Ovary (tissue), 7 donors: ENCODE measurements at regions not wholly inside any gene's neighbourhood (a gene's known extent, or its start where the extent isn't known, plus 50 kb on each side); places are given as distances from the start of the nearest gene placed in this dataset.
A peak's percentile ranks its signal among the peaks of the same experiment; 100 is the strongest.
"Not testable (repeated sequence)": the region's sequence is repeated elsewhere in the genome, so short reads cannot be mapped to it uniquely, and the experiment has no call there.

Source experiments
- DNase-seq, 5 donors: peaks; one replicate each; pipeline ENCODE4 v3.0.0-alpha.2; 2019 to 2020
- H3K27ac ChIP-seq, 2 donors: fragments of 200-600 bp; one replicate each; pipeline versions ENCODE4 v1.5.1 to v1.8.0; 2019 to 2022
- H3K27me3 ChIP-seq: fragments of 200-600 bp; one replicate; pipeline ENCODE4 v1.8.0; 2022
- H3K36me3 ChIP-seq: fragments of 200-600 bp; sonication (generic); one replicate; pipeline ENCODE4 v1.5.1; 2019
- H3K4me1 ChIP-seq: one replicate; pipeline ENCODE4 v1.8.1; 2013; ENCODE audit warnings: mild to moderate bottlenecking, moderate library complexity; ENCODE audit not compliant: insufficient read depth
- H3K4me3 ChIP-seq: fragments of 200-600 bp; sonication (generic); one replicate; pipeline ENCODE4 v1.5.1; 2017
- H3K9me3 ChIP-seq, 2 donors: fragments of 200-600 bp in 1 of 2; sonication (generic) in 1 of 2; one replicate each; pipeline versions ENCODE4 v1.5.1 to v1.8.1; 2013 to 2019; ENCODE audit warnings: mild to moderate bottlenecking in 1 of 2, moderate library complexity in 1 of 2
- WGBS, 3 donors: extraction: QIAGEN DNeasy Blood & Tissue Kit in 1 of 3; methylation state at CpG; one replicate each; pipeline versions ENCODE4 v1.1.5 to v1.1.7; 2013 to 2017; 5-methylcytosine and 5-hydroxymethylcytosine counted together
- intact Hi-C, 4 donors: fragments of 100-400 bp; cut with DNase I; formaldehyde crosslinking; loops; one replicate each; pipeline versions ENCODE4 v1.11.0 to v1.15.1; 2022 to 2023
- donor health status: DM: no; HTN: no; CAD: no; lungs with moderate emphysema.
- donor health status: DM: no; HTN: no; CAD: no.
- donor health status: Bipolar disorder and iron deficiency.
- donor health status: DM: no; HTN: no; CAD: no.
- donor health status: DM: yes; HTN: yes; CAD: no.

DNA sequence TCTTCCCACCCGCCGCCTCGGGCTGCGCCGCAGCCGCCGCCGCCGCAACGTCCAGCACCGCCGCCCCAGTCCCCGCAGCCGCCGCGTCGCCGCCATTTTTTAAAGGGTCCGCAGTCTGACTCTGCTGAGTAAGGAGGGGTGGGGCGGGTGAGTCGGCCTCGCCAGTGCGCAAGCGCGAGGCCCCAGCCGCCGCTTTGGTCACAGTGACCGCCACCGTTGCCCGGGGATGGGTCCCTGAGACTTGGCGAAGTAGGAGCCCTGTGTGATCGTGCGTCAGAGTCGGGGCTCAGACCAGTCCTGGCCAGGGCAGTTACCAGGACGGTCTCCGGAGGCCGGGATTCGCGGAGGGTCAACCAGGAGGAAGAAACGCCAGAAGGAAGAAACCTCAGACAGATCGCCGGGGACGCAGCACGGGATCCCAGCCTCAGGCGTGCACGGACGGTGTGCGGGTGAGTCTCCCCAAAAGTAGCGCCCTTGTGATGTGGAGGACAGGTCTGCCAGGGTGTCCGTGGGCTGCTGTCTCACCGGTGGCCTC lies 1414.2 kb upstream of the PCDH10 start:
- intact Hi-C loops, H3K4me1 ChIP-seq, H3K36me3 ChIP-seq, H3K27me3 ChIP-seq, H3K9me3 ChIP-seq, H3K4me3 ChIP-seq, DNase-seq, H3K27ac ChIP-seq: not testable (repeated sequence)
- WGBS, 3 donors = 94 to 97% (median 97%) methylated on average over 15 to 49 of the region's 51 CpGs

DNA sequence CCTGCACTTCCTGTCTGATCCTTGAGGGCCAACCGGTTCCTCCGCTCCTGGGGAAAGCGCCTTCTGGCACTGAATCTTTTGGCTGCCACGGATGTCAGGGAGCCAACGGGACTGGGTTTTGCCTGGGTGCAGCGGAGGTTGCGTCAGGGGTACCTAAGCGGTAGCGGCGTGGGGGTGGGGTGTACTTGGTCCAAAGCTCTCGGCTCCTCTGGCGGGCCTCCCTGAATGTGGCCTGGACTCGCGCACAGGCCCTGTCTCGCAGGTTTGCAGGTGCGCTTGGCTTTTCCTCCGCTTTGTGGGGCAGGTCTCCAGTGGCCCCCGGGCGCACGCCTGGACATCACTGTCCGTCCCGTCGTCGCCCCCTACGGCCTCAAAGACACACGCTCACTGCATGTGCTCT lies 1410.1 kb upstream of the PCDH10 start:
- H3K27ac ChIP-seq, intact Hi-C loops, H3K27me3 ChIP-seq, H3K36me3 ChIP-seq, H3K9me3 ChIP-seq, DNase-seq, H3K4me3 ChIP-seq, H3K4me1 ChIP-seq: not testable (repeated sequence)
- WGBS, 3 donors = 95 to 98% methylated on average over 15 to 26 of the region's 26 CpGs; no CpG with 5 or more reads in 1 of the 3 donors

DNA sequence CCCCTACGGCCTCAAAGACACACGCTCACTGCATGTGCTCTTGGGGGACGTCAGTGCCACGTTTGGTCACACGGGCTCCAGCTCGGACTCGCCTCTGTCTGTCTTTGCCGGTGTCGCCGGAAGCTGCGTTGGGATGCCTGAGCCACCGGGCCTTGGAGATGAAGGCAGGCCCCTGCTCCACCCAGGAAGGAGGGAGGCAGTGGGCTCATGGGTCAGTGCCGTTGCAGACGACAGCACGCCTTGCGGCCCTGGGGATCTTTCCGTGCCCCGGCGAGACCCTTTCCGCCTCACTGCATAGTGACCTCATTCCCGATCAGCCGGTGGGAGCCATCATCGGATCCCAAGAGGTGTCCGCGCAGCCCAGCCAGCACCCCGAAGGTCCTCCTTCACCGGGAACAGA lies 1407.3 kb upstream of the PCDH10 start:
- H3K9me3 ChIP-seq, DNase-seq, intact Hi-C loops, H3K4me1 ChIP-seq, H3K27ac ChIP-seq, H3K27me3 ChIP-seq, H3K36me3 ChIP-seq, H3K4me3 ChIP-seq: not testable (repeated sequence)
- WGBS, 3 donors = 94% methylated on average over 11 of the region's 27 CpGs; no CpG with 5 or more reads in 2 of the 3 donors

DNA sequence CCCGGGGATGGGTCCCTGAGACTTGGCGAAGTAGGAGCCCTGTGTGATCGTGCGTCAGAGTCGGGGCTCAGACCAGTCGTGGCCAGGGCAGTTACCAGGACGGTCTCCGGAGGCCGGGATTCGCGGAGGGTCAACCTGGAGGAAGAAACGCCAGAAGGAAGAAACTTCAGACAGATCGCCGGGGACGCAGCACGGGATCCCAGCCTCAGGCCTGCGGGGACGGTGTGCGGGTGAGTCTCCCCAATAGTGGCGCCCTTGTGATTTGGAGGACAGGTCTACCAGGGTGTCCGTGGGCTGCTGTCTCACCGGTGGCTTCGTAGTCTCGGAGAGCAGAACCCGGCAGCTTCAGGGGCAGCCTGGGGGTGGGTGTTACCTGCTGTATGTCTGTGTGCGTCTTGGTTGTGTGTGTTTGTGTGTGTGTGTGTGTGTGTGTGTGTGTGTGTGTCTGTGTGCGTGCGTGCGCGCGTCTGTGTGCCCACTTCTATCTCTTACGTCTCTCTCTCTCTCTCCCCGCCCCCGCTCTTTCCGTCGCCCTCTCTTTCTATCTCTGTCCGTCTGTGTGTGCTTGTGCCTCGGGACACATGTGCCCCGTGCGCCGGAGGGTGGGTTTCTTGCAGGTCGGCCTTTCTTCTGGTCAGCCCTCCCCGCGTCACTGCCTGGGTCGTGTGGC lies 1406.4 kb upstream of the PCDH10 start:
- H3K27ac ChIP-seq, H3K27me3 ChIP-seq, DNase-seq, H3K4me1 ChIP-seq, intact Hi-C loops, H3K36me3 ChIP-seq, H3K9me3 ChIP-seq, H3K4me3 ChIP-seq: not testable (repeated sequence)
- 93 to 95% (median 94%) methylated on average over 19 to 43 of the region's 45 CpGs for WGBS, 3 donors

DNA sequence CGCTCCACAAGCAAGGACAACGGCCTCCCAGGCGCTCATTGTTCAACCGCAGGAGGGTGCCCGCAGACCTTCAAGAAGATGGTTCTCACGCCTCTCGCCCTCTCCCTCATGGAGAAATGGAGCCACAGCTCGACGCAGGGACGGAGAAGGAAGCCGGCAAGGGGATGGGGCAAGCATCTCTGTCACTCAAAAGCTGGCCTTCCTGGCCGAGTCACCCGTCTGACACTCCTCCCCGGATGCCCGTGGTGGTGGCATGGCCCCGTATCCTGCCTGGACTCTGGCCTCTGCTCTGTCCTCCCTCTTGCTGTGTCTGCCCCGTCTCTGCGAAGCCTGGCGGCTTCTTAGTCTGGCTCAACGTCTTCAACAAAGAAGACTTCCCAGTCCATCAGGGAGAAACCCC lies 1405.7 kb upstream of the PCDH10 start:
- H3K9me3 ChIP-seq, H3K27me3 ChIP-seq, H3K4me3 ChIP-seq, intact Hi-C loops, H3K36me3 ChIP-seq, H3K4me1 ChIP-seq, H3K27ac ChIP-seq: not testable (repeated sequence)
- peak in 1 of 5 donors; percentile 35 for DNase-seq
- 94 to 98% methylated on average over 5 to 11 of the region's 20 CpGs; no CpG with 5 or more reads in 1 of the 3 donors for WGBS, 3 donors

DNA sequence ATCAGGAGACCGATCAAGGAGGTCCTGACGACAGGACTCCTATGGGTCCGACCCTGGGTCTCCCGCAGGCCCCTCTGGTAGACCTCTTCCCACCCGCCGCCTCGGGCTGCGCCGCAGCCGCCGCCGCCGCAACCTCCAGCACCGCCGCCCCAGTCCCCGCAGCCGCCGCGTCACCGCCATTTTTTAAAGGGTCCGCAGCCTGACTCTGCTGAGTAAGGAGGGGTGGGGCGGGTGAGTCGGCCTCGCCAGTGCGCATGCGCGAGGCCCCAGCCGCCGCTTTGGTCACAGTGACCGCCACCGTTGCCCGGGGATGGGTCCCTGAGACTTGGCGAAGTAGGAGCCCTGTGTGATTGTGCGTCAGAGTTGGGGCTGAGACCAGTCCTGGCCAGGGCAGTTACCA lies 1401.9 kb upstream of the PCDH10 start:
- intact Hi-C loops, H3K9me3 ChIP-seq, H3K27me3 ChIP-seq, H3K36me3 ChIP-seq, H3K4me1 ChIP-seq, H3K4me3 ChIP-seq, H3K27ac ChIP-seq, DNase-seq: not testable (repeated sequence)
- WGBS, 3 donors = 96 to 98% (median 97%) methylated on average over 9 to 25 of the region's 34 CpGs

DNA sequence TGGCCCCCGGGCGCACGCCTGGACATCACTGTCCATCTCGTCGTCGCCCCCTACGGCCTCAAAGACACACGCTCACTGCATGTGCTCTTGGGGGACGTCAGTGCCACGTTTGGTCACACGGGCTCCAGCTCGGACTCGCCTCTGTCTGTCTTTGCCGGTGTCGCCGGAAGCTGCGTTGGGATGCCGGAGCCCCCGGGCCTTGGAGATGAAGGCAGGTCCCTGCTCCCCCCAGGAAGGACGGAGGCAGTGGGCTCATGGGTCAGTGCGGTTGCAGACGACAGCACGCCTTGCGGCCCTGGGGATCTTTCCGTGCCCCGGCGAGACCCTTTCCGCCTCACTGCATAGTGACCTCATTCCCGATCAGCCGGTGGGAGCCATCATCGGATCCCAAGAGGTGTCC lies 1399.9 kb upstream of the PCDH10 start:
- DNase-seq = not testable (repeated sequence)

DNA sequence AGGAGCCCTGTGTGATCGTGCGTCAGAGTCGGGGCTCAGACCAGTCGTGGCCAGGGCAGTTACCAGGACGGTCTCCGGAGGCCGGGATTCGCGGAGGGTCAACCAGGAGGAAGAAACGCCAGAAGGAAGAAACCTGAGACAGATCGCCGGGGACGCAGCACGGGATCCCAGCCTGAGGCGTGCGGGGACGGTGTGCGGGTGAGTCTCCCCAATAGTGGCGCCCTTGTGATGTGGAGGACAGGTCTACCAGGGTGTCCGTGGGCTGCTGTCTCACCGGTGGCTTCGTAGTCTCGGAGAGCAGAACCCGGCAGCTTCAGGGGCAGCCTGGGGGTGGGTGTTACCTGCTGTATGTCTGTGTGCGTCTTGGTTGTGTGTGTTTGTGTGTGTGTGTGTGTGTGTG lies 1399.1 kb upstream of the PCDH10 start:
- H3K4me3 ChIP-seq, intact Hi-C loops, H3K27ac ChIP-seq, DNase-seq, H3K9me3 ChIP-seq, H3K4me1 ChIP-seq, H3K27me3 ChIP-seq, H3K36me3 ChIP-seq: not testable (repeated sequence)
- WGBS, 3 donors = 85 to 98% (median 90%) methylated on average over 11 to 25 of the region's 25 CpGs

More for the DNA sequence above, 1399.9 kb upstream of the PCDH10 start:
- H3K4me3 ChIP-seq, H3K27ac ChIP-seq, H3K36me3 ChIP-seq, H3K4me1 ChIP-seq, H3K27me3 ChIP-seq, H3K9me3 ChIP-seq, intact Hi-C loops: not testable (repeated sequence)
- 97% methylated on average over 19 of the region's 31 CpGs; no CpG with 5 or more reads in 2 of the 3 donors for WGBS, 3 donors

DNA sequence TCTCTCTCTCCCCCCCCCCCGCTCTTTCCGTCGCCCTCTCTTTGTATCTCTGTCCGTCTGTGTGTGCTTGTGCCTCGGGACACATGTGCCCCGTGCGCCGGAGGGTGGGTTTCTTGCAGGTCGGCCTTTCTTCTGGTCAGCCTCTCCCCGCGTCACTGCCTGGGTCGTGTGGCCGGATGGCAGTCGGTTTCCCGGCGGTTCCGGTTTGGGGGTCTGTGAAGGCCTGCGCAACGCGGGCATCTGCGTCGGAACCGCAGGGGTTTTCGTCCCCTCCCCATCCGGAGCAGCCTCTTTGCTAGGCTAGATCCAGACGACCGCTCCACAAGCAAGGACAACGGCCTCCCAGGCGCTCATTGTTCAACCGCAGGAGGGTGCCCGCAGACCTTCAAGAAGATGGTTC lies 1398.6 kb upstream of the PCDH10 start:
- 95 to 97% (median 96%) methylated on average over 18 to 25 of the region's 31 CpGs for WGBS, 3 donors
- intact Hi-C loops, H3K4me3 ChIP-seq, H3K27me3 ChIP-seq, H3K27ac ChIP-seq, H3K9me3 ChIP-seq, H3K36me3 ChIP-seq, H3K4me1 ChIP-seq: not testable (repeated sequence)
- peak in 1 of 5 donors; percentile 41 for DNase-seq

DNA sequence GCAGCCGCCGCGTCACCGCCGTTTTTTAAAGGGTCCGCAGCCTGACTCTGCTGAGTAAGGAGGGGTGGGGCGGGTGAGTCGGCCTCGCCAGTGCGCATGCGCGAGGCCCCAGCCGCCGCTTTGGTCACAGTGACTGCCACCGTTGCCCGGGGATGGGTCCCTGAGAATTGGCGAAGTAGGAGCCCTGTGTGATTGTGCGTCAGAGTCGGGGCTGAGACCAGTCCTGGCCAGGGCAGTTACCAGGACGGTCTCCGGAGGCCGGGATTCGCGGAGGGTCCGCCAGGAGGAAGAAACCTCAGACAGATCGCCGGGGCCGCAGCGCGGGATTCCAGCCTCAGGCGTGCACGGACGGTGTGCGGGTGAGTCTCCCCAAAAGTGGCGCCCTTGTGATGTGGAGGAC lies 1386.9 kb upstream of the PCDH10 start:
- H3K9me3 ChIP-seq, H3K36me3 ChIP-seq, intact Hi-C loops, H3K4me1 ChIP-seq, H3K27ac ChIP-seq, H3K27me3 ChIP-seq, DNase-seq, H3K4me3 ChIP-seq: not testable (repeated sequence)
- WGBS, 3 donors = 80 to 100% methylated on average over 5 to 35 of the region's 35 CpGs; no CpG with 5 or more reads in 1 of the 3 donors
